CD4-positive, CD25-positive, alpha-beta regulatory T cell (primary cell): ENCODE measurements at regions not wholly inside any gene's neighbourhood (a gene's known extent, or its start where the extent isn't known, plus 50 kb on each side); places are given as distances from the start of the nearest gene placed in this dataset.

Source experiments
- ATAC-seq, 2 donors: fragments of 150-1000 bp; cut with Tn5 transposase; one replicate each; pipeline ENCODE4 v1.10.0; 2021; ENCODE audit warnings: low read depth in 2 of 2, moderate number of reproducible peaks in 2 of 2, moderate library complexity in 1 of 2
- DNase-seq, 3 donors: peaks; one replicate each; pipeline versions ENCODE4 v3.0.0 to v3.0.0-alpha.2; 2012 to 2022; ENCODE audit warnings: mixed read lengths in 1 of 3
- H3K27ac ChIP-seq: one replicate; pipeline ENCODE4 v1.7.0; 2013; ENCODE audit warnings: mild to moderate bottlenecking, low read length; ENCODE audit not compliant: insufficient read depth, poor library complexity, severe bottlenecking
- H3K27me3 ChIP-seq: one replicate; pipeline ENCODE4 v1.7.0; 2013; ENCODE audit warnings: low read length; ENCODE audit not compliant: control insufficient read depth, insufficient read depth
- H3K36me3 ChIP-seq: one replicate; pipeline ENCODE4 v1.7.0; 2013; ENCODE audit warnings: mild to moderate bottlenecking, low read length, moderate library complexity; ENCODE audit not compliant: control insufficient read depth, insufficient read depth
- H3K4me1 ChIP-seq: 2 replicates; pipeline ENCODE4 v1.7.0; 2013; ENCODE audit warnings: mild to moderate bottlenecking, low read length; ENCODE audit not compliant: insufficient read depth, control insufficient read depth, poor library complexity, severe bottlenecking
- H3K4me3 ChIP-seq: one replicate; pipeline ENCODE4 v1.7.0; 2013; ENCODE audit warnings: low read depth, mild to moderate bottlenecking, low read length, moderate library complexity
- H3K9me3 ChIP-seq, 2 experiments: 1 replicate in 1 of 2; 2 replicates in 1 of 2; pipeline ENCODE4 v1.7.0; 2013; ENCODE audit warnings: low read length in 2 of 2, mild to moderate bottlenecking in 1 of 2, moderate library complexity in 1 of 2; ENCODE audit not compliant: control insufficient read depth in 2 of 2
- H3K27ac Mint-ChIP-seq, 3 donors: one replicate each; pipeline ENCODE4 v1.8.0; 2020 to 2022; ENCODE audit warnings: mild to moderate bottlenecking in 3 of 3, mixed read lengths in 3 of 3, moderate library complexity in 2 of 3
- H3K27me3 Mint-ChIP-seq: one replicate; pipeline ENCODE4 v1.8.0; 2022; ENCODE audit warnings: mild to moderate bottlenecking, mixed read lengths
- H3K36me3 Mint-ChIP-seq: one replicate; pipeline ENCODE4 v1.8.0; 2020; ENCODE audit warnings: mixed read lengths
- H3K4me1 Mint-ChIP-seq, 4 donors: one replicate each; pipeline ENCODE4 v1.8.0; 2020 to 2022; ENCODE audit warnings: mixed read lengths in 4 of 4, mild to moderate bottlenecking in 1 of 4
- H3K4me3 Mint-ChIP-seq, 4 donors: one replicate each; pipeline ENCODE4 v1.8.0; 2020 to 2022; ENCODE audit warnings: mild to moderate bottlenecking in 4 of 4, mixed read lengths in 4 of 4, moderate library complexity in 3 of 4
- H3K9me3 Mint-ChIP-seq, 7 donors: one replicate each; pipeline ENCODE4 v1.8.0; 2020 to 2022; ENCODE audit warnings: mixed read lengths in 7 of 7, mild to moderate bottlenecking in 3 of 7, moderate library complexity in 2 of 7

DNA sequence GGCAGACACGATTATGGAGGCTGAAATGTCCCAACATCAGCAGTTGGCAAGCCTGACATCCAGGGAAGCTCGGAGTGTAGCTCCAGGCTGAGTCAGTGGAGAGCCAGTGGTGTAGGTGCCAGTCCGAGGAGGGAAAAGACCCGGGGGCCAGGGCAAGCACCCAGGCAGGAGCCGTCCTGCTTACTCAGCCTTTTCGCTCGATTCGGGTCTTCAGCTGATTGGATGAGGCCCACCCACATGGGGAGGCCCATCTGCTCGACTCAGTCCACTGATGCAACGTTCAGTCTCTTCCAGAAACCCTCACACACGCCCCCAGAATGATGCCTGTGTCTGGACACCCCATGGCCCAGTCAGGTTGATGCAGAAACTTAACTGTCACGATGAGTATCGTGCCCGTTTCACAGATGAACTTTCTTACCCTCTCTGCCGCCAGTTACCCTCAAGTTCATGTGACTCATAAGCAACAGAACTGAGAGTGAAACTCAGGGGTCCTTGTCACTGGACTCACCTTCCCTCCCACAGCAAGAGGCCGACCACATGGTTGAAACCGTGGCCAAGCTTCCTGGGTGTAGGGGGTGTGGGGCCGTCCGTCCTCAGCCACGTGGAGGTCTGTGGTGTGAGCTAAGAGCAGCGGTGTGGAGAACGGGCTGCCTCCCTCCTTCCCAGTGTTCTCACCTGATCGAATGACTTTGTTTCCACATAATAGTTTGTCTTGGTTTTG, 197.4 kb upstream of the HDAC4 start:
- Histone ChIP-seq H3K4me1 (peaks cover 22% of the 10 kb centered on the region), H3K36me3 (no peaks in the 10 kb centered on the region), H3K9me3 (no peaks in the 10 kb centered on the region), H3K27ac (no peak overlapping the region), H3K27me3 (no peaks in the 10 kb centered on the region), H3K4me3 (no peak overlapping the region)
- Mint-ChIP-seq H3K27ac (peak overlapping the region in 1 of 3 donors; percentile 59), H3K27me3 (no peaks in the 10 kb centered on the region), H3K9me3 (no peaks in the 10 kb centered on the region), H3K4me1 (peaks cover 0 to 16% (median 7%) of the 10 kb centered on the region in 4 donors), H3K4me3 (no peak overlapping the region), H3K36me3 (no peaks in the 10 kb centered on the region)
- DNase-seq, result no peak
- ATAC-seq, result no peak

GRCh38 chr2:239597216-239597615, 196.4 kb upstream of the HDAC4 start:
- DNase-seq (no peak), ATAC-seq (no peak)
- Histone ChIP-seq H3K27ac (no peak overlapping the region), H3K4me3 (no peak overlapping the region), H3K4me1 (peaks cover 13% of the 10 kb centered on the region), H3K36me3 (no peaks in the 10 kb centered on the region), H3K9me3 (no peaks in the 10 kb centered on the region), H3K27me3 (no peaks in the 10 kb centered on the region)
- Mint-ChIP-seq H3K36me3 (no peaks in the 10 kb centered on the region), H3K27me3 (no peaks in the 10 kb centered on the region), H3K4me3 (no peak overlapping the region), H3K4me1 (peaks cover 0 to 10% (median 3%) of the 10 kb centered on the region in 4 donors), H3K27ac (no peak overlapping the region), H3K9me3 (no peaks in the 10 kb centered on the region)

- DNase-seq, result no peak
- Histone ChIP-seq H3K4me3 (no peak overlapping the region), H3K9me3 (no peaks in the 10 kb centered on the region), H3K27ac (no peak overlapping the region), H3K27me3 (no peaks in the 10 kb centered on the region), H3K36me3 (no peaks in the 10 kb centered on the region), H3K4me1 (peaks cover 9% of the 10 kb centered on the region)
- Mint-ChIP-seq H3K27ac (no peak overlapping the region), H3K4me1 (peaks cover 0 to 7% (median 1%) of the 10 kb centered on the region in 4 donors), H3K4me3 (no peak overlapping the region), H3K36me3 (no peaks in the 10 kb centered on the region), H3K27me3 (no peaks in the 10 kb centered on the region), H3K9me3 (no peaks in the 10 kb centered on the region)
- ATAC-seq, result no peak
These were observed 196.0 kb upstream of the HDAC4 start for GRCh38 chr2:239596792-239597191.

DNA sequence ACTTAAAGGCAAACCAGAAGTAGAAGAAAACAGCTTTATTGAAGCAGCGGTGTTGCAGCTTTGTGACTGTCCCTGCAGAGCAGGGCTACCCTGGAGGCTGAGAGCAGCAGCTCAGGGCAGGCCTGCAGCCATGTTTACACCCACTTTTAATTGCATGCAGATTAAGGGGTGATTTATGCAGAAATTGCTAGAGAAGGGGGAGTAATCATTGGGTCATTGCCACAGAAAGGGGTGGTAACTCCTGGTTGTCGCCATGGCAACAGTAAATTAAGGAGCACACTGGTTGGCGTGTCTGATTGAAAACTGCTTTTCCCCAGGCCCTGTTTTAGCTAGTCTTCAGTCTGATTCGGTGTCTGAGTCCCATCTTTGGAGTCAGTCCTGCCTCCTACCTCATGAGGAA, 195.4 kb upstream of the HDAC4 start:
- DNase-seq (no peak), ATAC-seq (no peak)
- Mint-ChIP-seq H3K4me3 (no peak overlapping the region), H3K27ac (peak overlapping the region in 1 of 3 donors; percentile 32), H3K27me3 (no peaks in the 10 kb centered on the region), H3K9me3 (peaks cover 0 to 2% (median 0%) of the 10 kb centered on the region in 7 donors), H3K36me3 (no peaks in the 10 kb centered on the region), H3K4me1 (peaks cover 0 to 2% (median 0%) of the 10 kb centered on the region in 4 donors)
- no peak overlapping the region for H3K27ac ChIP-seq
- H3K4me1 ChIP-seq, result peaks cover 4% of the 10 kb centered on the region
- H3K27me3 ChIP-seq, result no peaks in the 10 kb centered on the region
- no peak overlapping the region for H3K4me3 ChIP-seq
- no peaks in the 10 kb centered on the region for H3K36me3 ChIP-seq
- no peaks in the 10 kb centered on the region for H3K9me3 ChIP-seq

DNA sequence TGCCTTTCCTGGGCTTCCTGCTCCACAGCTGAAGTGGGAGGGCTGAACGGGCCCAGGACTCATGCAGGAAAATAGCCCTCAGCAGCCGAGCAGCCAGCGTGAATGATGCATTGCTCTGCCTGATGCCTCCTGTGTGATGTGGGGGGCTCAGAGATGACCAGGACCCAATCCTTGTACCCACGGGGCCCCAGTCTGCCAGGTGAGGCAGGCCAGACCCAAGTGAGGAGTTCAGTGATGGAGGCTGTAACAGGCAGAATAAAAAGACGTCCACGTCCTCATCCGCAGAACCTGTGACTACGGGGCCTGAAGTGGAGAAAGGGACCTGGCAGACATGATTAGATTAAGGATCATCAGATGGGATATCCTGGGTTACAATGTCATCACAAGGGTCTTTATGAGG, 194.9 kb upstream of the HDAC4 start:
- DNase-seq (no peak), ATAC-seq (no peak)
- Histone ChIP-seq H3K9me3 (no peaks in the 10 kb centered on the region), H3K27ac (no peak overlapping the region), H3K4me3 (no peak overlapping the region), H3K36me3 (no peaks in the 10 kb centered on the region), H3K4me1 (no peaks in the 10 kb centered on the region), H3K27me3 (no peaks in the 10 kb centered on the region)
- Mint-ChIP-seq H3K27me3 (no peaks in the 10 kb centered on the region), H3K36me3 (no peaks in the 10 kb centered on the region), H3K27ac (no peak overlapping the region), H3K4me1 (no peaks in the 10 kb centered on the region), H3K9me3 (peaks cover 0 to 2% (median 0%) of the 10 kb centered on the region in 7 donors), H3K4me3 (no peak overlapping the region)

DNA sequence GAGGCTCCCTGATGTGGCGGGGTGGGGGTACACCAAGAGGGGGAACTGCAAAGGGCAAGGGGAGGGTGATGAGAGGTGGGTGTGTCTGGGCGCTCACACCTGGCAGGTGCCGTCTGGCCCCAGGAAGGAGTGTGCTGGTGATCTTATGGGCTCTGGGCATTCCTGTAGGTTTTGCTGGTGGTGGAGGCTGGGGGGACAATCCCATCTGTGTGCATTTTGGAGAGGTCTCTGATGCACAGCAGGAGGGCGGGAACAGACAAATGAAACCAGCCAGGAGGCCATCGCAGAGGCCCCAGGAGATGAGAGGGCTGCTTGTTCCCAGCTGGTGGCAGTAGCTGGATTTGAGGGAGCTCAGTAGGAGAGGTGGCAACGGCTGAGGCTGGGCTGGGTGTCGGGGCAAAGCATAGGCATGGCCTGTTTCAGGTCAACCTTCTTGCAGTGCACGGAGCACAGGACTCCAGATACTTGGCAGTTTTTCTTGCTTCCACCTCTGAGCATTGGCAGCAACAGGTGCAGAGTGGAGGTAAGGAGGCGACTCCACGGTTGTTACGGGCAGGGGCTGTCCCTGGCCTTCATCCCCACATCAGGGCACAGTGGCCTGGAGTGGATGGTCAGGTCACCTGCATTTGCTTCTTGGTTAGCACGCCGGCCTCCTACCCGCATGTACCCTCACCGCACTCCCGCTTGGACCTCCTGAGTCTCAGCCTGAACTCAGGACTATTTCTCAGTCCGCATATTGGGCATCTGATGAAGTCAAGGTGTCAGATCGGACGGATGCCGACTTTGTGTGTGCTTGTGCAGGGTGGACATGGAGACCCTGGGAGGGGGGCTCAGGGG, 194.2 kb upstream of the HDAC4 start:
- no peaks in the 10 kb centered on the region for H3K9me3 ChIP-seq
- H3K27ac ChIP-seq, result no peak overlapping the region

DNA sequence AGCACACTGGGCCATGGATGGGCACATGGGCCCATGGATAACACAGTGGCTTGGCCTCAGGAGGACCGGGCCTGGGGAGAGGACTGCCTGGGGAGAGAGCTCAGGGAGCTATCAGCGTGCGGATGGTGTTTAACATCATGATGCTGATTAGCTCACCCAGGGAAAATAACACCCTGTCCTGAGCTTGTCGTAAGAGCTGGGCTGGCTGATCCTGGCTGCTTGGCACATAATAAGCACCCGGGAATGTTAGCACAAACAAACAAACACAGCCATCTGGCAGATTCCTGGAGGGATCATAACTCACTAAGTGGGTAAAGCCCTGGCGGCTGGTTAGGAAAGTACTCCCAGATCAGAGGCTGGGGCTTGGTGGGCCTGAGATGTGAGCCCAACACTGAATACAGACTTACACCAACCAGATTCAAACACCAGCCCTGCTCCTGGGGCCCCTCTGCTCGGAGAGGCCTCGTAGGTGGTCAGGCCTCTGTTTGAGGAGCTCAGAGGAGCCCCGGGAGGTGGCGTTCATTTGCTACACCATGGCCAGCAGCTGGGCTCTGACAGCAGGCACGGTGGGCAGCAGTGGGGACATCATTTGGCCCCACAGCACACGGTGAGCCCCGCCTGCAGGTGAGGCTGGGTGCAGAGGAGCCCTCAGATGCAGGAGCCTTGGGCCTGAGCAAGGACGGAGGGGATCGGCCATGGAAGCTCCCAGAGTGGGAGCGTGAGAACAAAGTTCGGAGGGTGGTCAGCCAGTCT, 193.4 kb upstream of the HDAC4 start:
- Mint-ChIP-seq H3K9me3 (peaks cover 0 to 2% (median 0%) of the 10 kb centered on the region in 7 donors), H3K36me3 (no peaks in the 10 kb centered on the region)
- no peak overlapping the region for H3K27ac ChIP-seq

More for the DNA sequence above, 194.2 kb upstream of the HDAC4 start:
- Mint-ChIP-seq H3K27ac (peak overlapping the region in 1 of 3 donors; percentile 32), H3K4me1 (no peaks in the 10 kb centered on the region), H3K27me3 (no peaks in the 10 kb centered on the region), H3K36me3 (no peaks in the 10 kb centered on the region), H3K4me3 (no peak overlapping the region), H3K9me3 (peaks cover 0 to 2% (median 0%) of the 10 kb centered on the region in 7 donors)
- ATAC-seq, result no peak
- H3K4me1 ChIP-seq, result no peaks in the 10 kb centered on the region
- no peaks in the 10 kb centered on the region for H3K36me3 ChIP-seq
- DNase-seq, result no peak
- no peaks in the 10 kb centered on the region for H3K27me3 ChIP-seq
- H3K4me3 ChIP-seq, result no peak overlapping the region

More for the DNA sequence above, 193.4 kb upstream of the HDAC4 start:
- H3K4me3 ChIP-seq, result no peak overlapping the region
- ATAC-seq (no peak), DNase-seq (no peak)
- Mint-ChIP-seq H3K4me3 (no peak overlapping the region), H3K27ac (no peak overlapping the region), H3K4me1 (no peaks in the 10 kb centered on the region), H3K27me3 (no peaks in the 10 kb centered on the region)
- H3K4me1 ChIP-seq, result no peaks in the 10 kb centered on the region
- no peaks in the 10 kb centered on the region for H3K27me3 ChIP-seq
- no peaks in the 10 kb centered on the region for H3K9me3 ChIP-seq
- H3K36me3 ChIP-seq, result no peaks in the 10 kb centered on the region
